ENCODE measurements at regions not wholly inside any gene's neighbourhood (a gene's known extent, or its start where the extent isn't known, plus 50 kb on each side); places are given as distances from the start of the nearest gene placed in this dataset.

GRCh38 chr5:3451961-3452360 lies 143.7 kb upstream of the IRX1 start:
- TF ChIP-seq EZH2 (IDR thresholded peaks at IDR 0.05): no peak
- no peak for TF ChIP-seq CTCF (IDR thresholded peaks at IDR 0.05 in 2 of 3, conservative IDR thresholded peaks at IDR 0.05 in 1 of 3; ENCODE audit: borderline replicate concordance in 1 of 3, insufficient read depth in 1 of 3, low read depth in 2 of 3, low read length in 2 of 3)
- TF ChIP-seq YY1 (IDR thresholded peaks at IDR 0.05; ENCODE audit: extremely low read depth, insufficient replicate concordance, low read depth, low read length): no peak
- TF ChIP-seq POLR2A (IDR thresholded peaks at IDR 0.05; ENCODE audit: borderline replicate concordance, extremely low read depth, insufficient read depth, insufficient read length): no peak
- no peak for TF ChIP-seq RAD21 (IDR thresholded peaks at IDR 0.05; ENCODE audit: low read depth)
